ENCODE measurements at regions not wholly inside any gene's neighbourhood (a gene's known extent, or its start where the extent isn't known, plus 50 kb on each side); places are given as distances from the start of the nearest gene placed in this dataset.

- no peak for TF ChIP-seq CTCF (IDR thresholded peaks at IDR 0.05; ENCODE audit: low read length)
- TF ChIP-seq EZH2 (IDR thresholded peaks at IDR 0.05; ENCODE audit: borderline replicate concordance, low read length): no peak
Observed at GRCh38 chr6:27176096-27176495, 71.4 kb upstream of the PRSS16 start.

Measured in OCI-LY1 (cell line).